ENCODE measurements at regions not wholly inside any gene's neighbourhood (a gene's known extent, or its start where the extent isn't known, plus 50 kb on each side); places are given as distances from the start of the nearest gene placed in this dataset.

- no peaks in the 10 kb centered on the region for H3K27me3 ChIP-seq
- WGBS, 2 donors = 76 to 93% methylated on average over 7 of the region's 12 CpGs
- no peak for DNase-seq
These were observed 158.9 kb downstream of the MRPL14 start for GRCh38 chr6:43968110-43968965.

GRCh38 chr6:43967719-43968091, 159.5 kb downstream of the MRPL14 start:
- no peaks in the 10 kb centered on the region for H3K36me3 ChIP-seq
- TF ChIP-seq POLR2A (IDR thresholded peaks at IDR 0.05) (no peak), CTCF (IDR thresholded peaks at IDR 0.05) (no peak)
- no peak overlapping the region for H3K4me3 ChIP-seq
- no peak overlapping the region for H3K27ac ChIP-seq
- H3K27me3 ChIP-seq = no peaks in the 10 kb centered on the region
- intact Hi-C loops (cut with DNase I) = no loop called here
- peaks cover 13 to 27% (median 14%) of the 10 kb centered on the region in 3 donors for H3K4me1 ChIP-seq
- no peaks in the 10 kb centered on the region for H3K9me3 ChIP-seq
- 76 to 84% methylated on average over 3 of the region's 3 CpGs for WGBS, 2 donors
- no peak for DNase-seq

More at GRCh38 chr6:43968110-43968965, 158.9 kb downstream of the MRPL14 start:
- Histone ChIP-seq H3K27ac (no peak overlapping the region), H3K9me3 (no peaks in the 10 kb centered on the region), H3K4me3 (no peak overlapping the region), H3K36me3 (no peaks in the 10 kb centered on the region), H3K4me1 (peaks cover 19 to 33% (median 19%) of the 10 kb centered on the region in 3 donors)
- TF ChIP-seq POLR2A (IDR thresholded peaks at IDR 0.05) = no peak
- no peak for TF ChIP-seq CTCF (IDR thresholded peaks at IDR 0.05)
- intact Hi-C loops (cut with DNase I) = no loop called here

- intact Hi-C loops (cut with DNase I) = no loop called here
- H3K27me3 ChIP-seq = no peaks in the 10 kb centered on the region
- peaks cover 7 to 21% (median 8%) of the 10 kb centered on the region in 3 donors for H3K4me1 ChIP-seq
- no peak overlapping the region for H3K4me3 ChIP-seq
- H3K9me3 ChIP-seq = no peaks in the 10 kb centered on the region
- H3K27ac ChIP-seq = no peak overlapping the region
- WGBS, 2 donors = 70% methylated on average over 10 of the region's 10 CpGs
- H3K36me3 ChIP-seq = no peaks in the 10 kb centered on the region
- DNase-seq = no peak
- no peak for TF ChIP-seq CTCF (IDR thresholded peaks at IDR 0.05)
- no peak for TF ChIP-seq POLR2A (IDR thresholded peaks at IDR 0.05)
These were observed 160.2 kb downstream of the MRPL14 start for GRCh38 chr6:43966853-43967718.

- intact Hi-C loops (cut with DNase I) = no loop called here
- no peaks in the 10 kb centered on the region for H3K36me3 ChIP-seq
- no peak for TF ChIP-seq POLR2A (IDR thresholded peaks at IDR 0.05)
- no peaks in the 10 kb centered on the region for H3K27me3 ChIP-seq
- H3K27ac ChIP-seq = no peak overlapping the region
- H3K4me1 ChIP-seq = peaks cover 0 to 13% (median under 1%) of the 10 kb centered on the region in 3 donors
- H3K4me3 ChIP-seq = no peak overlapping the region
- no peaks in the 10 kb centered on the region for H3K9me3 ChIP-seq
- DNase-seq = no peak
These were observed 160.9 kb downstream of the MRPL14 start for GRCh38 chr6:43966374-43966658.

GRCh38 chr6:43965628-43966373, 161.5 kb downstream of the MRPL14 start:
- no peaks in the 10 kb centered on the region for H3K9me3 ChIP-seq
- WGBS, 2 donors = 69 to 70% methylated on average over 2 to 3 of the region's 3 CpGs
- no peak overlapping the region for H3K27ac ChIP-seq
- no peak overlapping the region for H3K4me3 ChIP-seq
- TF ChIP-seq POLR2A (IDR thresholded peaks at IDR 0.05) (no peak), CTCF (IDR thresholded peaks at IDR 0.05) (no peak)
- H3K27me3 ChIP-seq = no peaks in the 10 kb centered on the region
- intact Hi-C loops (cut with DNase I) = no loop called here
- peaks cover 0 to 8% (median 0%) of the 10 kb centered on the region in 3 donors for H3K4me1 ChIP-seq
- no peak for DNase-seq
- no peaks in the 10 kb centered on the region for H3K36me3 ChIP-seq

Data from esophagus squamous epithelium (tissue), 5 donors.